HG02981 (cell line): ENCODE measurements at regions not wholly inside any gene's neighbourhood (a gene's known extent, or its start where the extent isn't known, plus 50 kb on each side); places are given as distances from the start of the nearest gene placed in this dataset.

ENCODE experiments used
- ATAC-seq: cut with Tn5 transposase; IDR thresholded peaks from one replicate; pipeline ENCODE4 v1.9.1; 2021; ENCODE audit warnings: mild to moderate bottlenecking, moderate library complexity; ENCODE audit not compliant: unreplicated experiment

DNA sequence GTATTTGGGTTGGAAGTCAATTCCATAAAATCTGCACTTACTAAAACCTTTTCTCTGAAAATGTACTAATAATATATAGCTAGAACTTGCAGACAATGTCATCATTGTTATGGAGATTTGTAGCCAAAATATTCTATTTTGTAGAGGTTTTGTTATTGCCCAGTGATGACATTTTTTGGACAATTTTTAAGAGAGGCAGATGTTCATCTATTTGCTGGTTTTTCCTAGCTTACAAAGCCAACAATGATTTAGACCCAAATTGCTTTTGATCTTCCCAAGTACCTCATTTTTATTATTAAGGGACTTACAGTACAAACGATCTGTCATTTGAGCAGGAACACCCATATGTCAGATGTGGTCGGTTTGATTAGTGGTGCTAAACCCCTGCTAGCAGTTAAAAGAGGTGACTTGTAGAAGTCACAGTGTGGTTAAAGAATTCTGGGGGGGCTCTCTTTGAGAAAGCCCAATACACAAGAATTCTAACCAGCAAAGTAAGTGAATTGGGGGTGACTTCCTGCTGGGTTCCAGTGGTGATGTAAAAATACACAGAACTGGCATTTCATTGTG lies 136.2 kb downstream of the KIT start:
- ATAC-seq: no peak
